ENCODE measurements at regions not wholly inside any gene's neighbourhood (a gene's known extent, or its start where the extent isn't known, plus 50 kb on each side); places are given as distances from the start of the nearest gene placed in this dataset.

- DNase-seq: no peak
Measured at GRCh38 chr18:3360211-3360610, 89.8 kb upstream of the TGIF1 start.

- no peak for DNase-seq
Measured at GRCh38 chr18:3367491-3368091, 82.4 kb upstream of the TGIF1 start.

- DNase-seq: no peak
Measured at GRCh38 chr18:3368193-3368592, 81.8 kb upstream of the TGIF1 start.

GRCh38 chr18:3379685-3380084 lies 70.3 kb upstream of the TGIF1 start:
- DNase-seq: no peak

GRCh38 chr18:3380384-3380961 lies 69.5 kb upstream of the TGIF1 start:
- DNase-seq: peak; percentile 49

GRCh38 chr18:3383381-3383915 lies 66.5 kb upstream of the TGIF1 start:
- no peak for DNase-seq

GRCh38 chr18:3384664-3385563 lies 65.1 kb upstream of the TGIF1 start:
- no peak for DNase-seq

GRCh38 chr18:3388323-3388722 lies 61.6 kb upstream of the TGIF1 start:
- DNase-seq: no peak

GRCh38 chr18:3388980-3389379 lies 61.0 kb upstream of the TGIF1 start:
- DNase-seq: no peak

GRCh38 chr18:3389977-3390376 lies 60.0 kb upstream of the TGIF1 start:
- no peak for DNase-seq

- DNase-seq: no peak
Measured at GRCh38 chr18:3391704-3392466, 58.1 kb upstream of the TGIF1 start.

- DNase-seq: no peak
Measured at GRCh38 chr18:3392467-3392855, 57.5 kb upstream of the TGIF1 start.

- no peak for DNase-seq
Measured at GRCh38 chr18:3394648-3395047, 55.3 kb upstream of the TGIF1 start.

GRCh38 chr18:3395466-3395865 lies 54.5 kb upstream of the TGIF1 start:
- DNase-seq: no peak

GRCh38 chr18:3397031-3397750 lies 52.8 kb upstream of the TGIF1 start:
- DNase-seq: no peak

GRCh38 chr18:3397786-3398185 lies 52.2 kb upstream of the TGIF1 start:
- DNase-seq: no peak

All from CD4-positive, alpha-beta T cell treated with Interleukin-21 for 1 hour (primary cell).